CD4-positive, alpha-beta T cell treated with Interferon alpha-2 for 1 hour (primary cell): ENCODE measurements at regions not wholly inside any gene's neighbourhood (a gene's known extent, or its start where the extent isn't known, plus 50 kb on each side); places are given as distances from the start of the nearest gene placed in this dataset.
"Not testable (repeated sequence)": the region's sequence is repeated elsewhere in the genome, so short reads cannot be mapped to it uniquely, and the experiment has no call there.

Experiments
- DNase-seq, 2 donors: peaks; one replicate each; pipeline ENCODE4 v3.0.0-alpha.2; 2020 to 2022

GRCh38 chr3:185306286-185306685, 52.4 kb upstream of the EHHADH start:
- DNase-seq: not testable (repeated sequence)

GRCh38 chr3:185306847-185307246, 53.0 kb upstream of the EHHADH start:
- no peak for DNase-seq

- peak; percentile 44 to 53 for DNase-seq
Measured at GRCh38 chr3:185308126-185308754, 54.4 kb upstream of the EHHADH start.

GRCh38 chr3:185309302-185309701, 53.6 kb upstream of the MAP3K13 start:
- no peak for DNase-seq

GRCh38 chr3:185309795-185310194, 53.1 kb upstream of the MAP3K13 start:
- no peak for DNase-seq

- no peak for DNase-seq
Measured at GRCh38 chr3:185311991-185312390, 50.9 kb upstream of the MAP3K13 start.
